H1 (cell line): ENCODE measurements at regions not wholly inside any gene's neighbourhood (a gene's known extent, or its start where the extent isn't known, plus 50 kb on each side); places are given as distances from the start of the nearest gene placed in this dataset.

Source experiments
- CTCF ChIA-PET: fragments of 300-600 bp; sonication (Branson Sonifier 250); formaldehyde crosslinking; loops from one replicate; lab custom pipeline; 2021; ENCODE audit not compliant: partially characterized antibody; lab: Charles Lee
- POLR2A ChIA-PET: fragments of 300-600 bp; sonication (Branson Sonifier 250); formaldehyde crosslinking; loops from one replicate; lab custom pipeline; 2021; ENCODE audit warnings: inconsistent platforms; ENCODE audit not compliant: partially characterized antibody; lab: Charles Lee
- DNase-seq, 2 experiments: peaks; one replicate each; pipeline versions ENCODE4 v3.0.0 to v3.0.0-alpha.2; 2010 to 2022; ENCODE audit warnings: low spot score in 2 of 2, low read depth in 1 of 2, mixed read lengths in 1 of 2
- FAIRE-seq: peaks from 2 replicates; lab custom pipeline; 2011; peaks lifted over from hg19 to GRCh38; lab: Jason Lieb, UNC
- H2AFZ ChIP-seq: 2 replicates; pipeline ENCODE4 v1.8.1; 2012; ENCODE audit warnings: low read length, inconsistent platforms
- H2AK5ac ChIP-seq: 2 replicates; pipeline ENCODE4 v1.6.1; 2013; ENCODE audit warnings: low read depth, low read length
- H2BK120ac ChIP-seq: replicated peaks from 2 replicates; pipeline ENCODE3; 2013; ENCODE audit warnings: low read depth, low read length, inconsistent platforms
- H2BK12ac ChIP-seq: 2 replicates; pipeline ENCODE4 v1.6.1; 2013; ENCODE audit warnings: low read depth, low read length
- H2BK15ac ChIP-seq: 2 replicates; pipeline ENCODE4 v1.6.1; 2013; ENCODE audit warnings: low read length
- H2BK20ac ChIP-seq: 2 replicates; pipeline ENCODE4 v1.6.1; 2013; ENCODE audit warnings: low read length
- H2BK5ac ChIP-seq: 2 replicates; pipeline ENCODE4 v1.6.1; 2013; ENCODE audit warnings: low read depth, low read length
- H3K14ac ChIP-seq: 2 replicates; pipeline ENCODE4 v1.6.1; 2013; ENCODE audit warnings: inconsistent platforms; ENCODE audit not compliant: insufficient read length
- H3K18ac ChIP-seq: 2 replicates; pipeline ENCODE4 v1.6.1; 2013; ENCODE audit warnings: low read length; ENCODE audit errors: extremely low read depth
- H3K23ac ChIP-seq: 2 replicates; pipeline ENCODE4 v1.6.1; 2013; ENCODE audit warnings: inconsistent platforms; ENCODE audit not compliant: insufficient read length
- H3K23me2 ChIP-seq: 2 replicates; pipeline ENCODE4 v1.6.1; 2013; ENCODE audit warnings: low read depth, low read length
- H3K27ac ChIP-seq: 2 replicates; pipeline ENCODE4 v1.6.1; 2011; ENCODE audit warnings: low read depth, low read length, inconsistent platforms
- H3K27me3 ChIP-seq, 4 experiments: replicated peaks in 1 of 4; 1 replicate in 1 of 4; 2 replicates in 3 of 4; pipeline versions ENCODE4 v1.6.1 to v1.8.1; 2011 to 2013; ENCODE audit warnings: low read length in 3 of 4, mild to moderate bottlenecking in 3 of 4, inconsistent platforms in 2 of 4, mixed read lengths in 2 of 4, moderate library complexity in 1 of 4; ENCODE audit not compliant: control insufficient read depth in 3 of 4, insufficient read depth in 3 of 4; ENCODE audit errors: extremely low read depth in 1 of 4
- H3K36me3 ChIP-seq, 4 experiments: 2 replicates each; pipeline versions ENCODE4 v1.6.1 to v1.8.1; 2011 to 2013; ENCODE audit warnings: mild to moderate bottlenecking in 4 of 4, low read length in 3 of 4, moderate library complexity in 2 of 4, control low read depth in 1 of 4, inconsistent platforms in 1 of 4; ENCODE audit not compliant: insufficient read depth in 4 of 4, control insufficient read depth in 2 of 4
- H3K4ac ChIP-seq: replicated peaks from 2 replicates; pipeline ENCODE3; 2013; ENCODE audit warnings: low read length, low read depth, mixed read lengths, inconsistent platforms; ENCODE audit not compliant: insufficient read length
- H3K4me1 ChIP-seq, 4 experiments: replicated peaks in 1 of 4; 1 replicate in 1 of 4; 2 replicates in 3 of 4; pipeline versions ENCODE4 v1.6.1 to v1.8.1; 2011 to 2013; ENCODE audit warnings: low read length in 3 of 4, inconsistent platforms in 2 of 4, mixed read lengths in 1 of 4; ENCODE audit not compliant: insufficient read depth in 4 of 4, control insufficient read depth in 3 of 4
- H3K4me2 ChIP-seq, 2 experiments: 2 replicates each; pipeline versions ENCODE4 v1.6.1 to v1.8.1; 2011 to 2013; ENCODE audit warnings: low read depth in 2 of 2, low read length in 2 of 2, control low read depth in 1 of 2, inconsistent platforms in 1 of 2, mild to moderate bottlenecking in 1 of 2; ENCODE audit not compliant: insufficient read depth in 1 of 2
- H3K4me3 ChIP-seq, 4 experiments: fragments of 200-600, 300-600 bp in 1 of 4; sonication (generic), shearing (Covaris generic), sonication (Bioruptor Twin) in 1 of 4; 2 replicates each; pipeline versions ENCODE4 v1.5.1 to v1.8.1; 2011 to 2016; ENCODE audit warnings: low read length in 4 of 4, low read depth in 3 of 4, control low read depth in 2 of 4, inconsistent platforms in 2 of 4, mild to moderate bottlenecking in 2 of 4, mixed read lengths in 1 of 4, moderate library complexity in 1 of 4; ENCODE audit not compliant: insufficient read depth in 2 of 4; ENCODE audit errors: extremely low read depth in 1 of 4
- H3K56ac ChIP-seq: replicated peaks from 2 replicates; pipeline ENCODE3; 2013; ENCODE audit warnings: low read depth, mild to moderate bottlenecking, mixed read lengths, low read length, inconsistent platforms; ENCODE audit not compliant: insufficient read length
- H3K79me1 ChIP-seq: 2 replicates; pipeline ENCODE4 v1.6.1; 2013; ENCODE audit warnings: low read depth, low read length, control low read depth
- H3K79me2 ChIP-seq, 2 experiments: 2 replicates each; pipeline versions ENCODE4 v1.6.1 to v1.8.1; 2012 to 2013; ENCODE audit warnings: low read length in 2 of 2, mild to moderate bottlenecking in 2 of 2, inconsistent platforms in 1 of 2; ENCODE audit not compliant: insufficient read depth in 2 of 2, control insufficient read depth in 1 of 2
- H3K9ac ChIP-seq, 4 experiments: replicated peaks in 1 of 4; 1 replicate in 1 of 4; 2 replicates in 3 of 4; pipeline versions ENCODE4 v1.6.1 to v1.8.1; 2011 to 2013; ENCODE audit warnings: low read depth in 3 of 4, low read length in 3 of 4, control low read depth in 2 of 4, mild to moderate bottlenecking in 2 of 4, moderate library complexity in 2 of 4, inconsistent platforms in 1 of 4; ENCODE audit errors: extremely low read depth in 1 of 4
- H3K9me3 ChIP-seq, 2 experiments: 2 replicates each; pipeline versions ENCODE4 v1.6.1 to v1.8.1; 2012 to 2013; ENCODE audit warnings: mild to moderate bottlenecking in 2 of 2, moderate library complexity in 2 of 2, control low read depth in 1 of 2, inconsistent platforms in 1 of 2, low read depth in 1 of 2, low read length in 1 of 2, mixed read lengths in 1 of 2; ENCODE audit not compliant: insufficient read depth in 2 of 2
- H4K20me1 ChIP-seq, 2 experiments: replicated peaks in 1 of 2; 2 replicates each; pipeline versions ENCODE3 to v1.8.1; 2011 to 2013; ENCODE audit warnings: inconsistent platforms in 2 of 2, low read length in 2 of 2, mild to moderate bottlenecking in 1 of 2; ENCODE audit not compliant: insufficient read depth in 2 of 2, control insufficient read depth in 1 of 2
- H4K5ac ChIP-seq: 2 replicates; pipeline ENCODE4 v1.6.1; 2013; ENCODE audit warnings: low read length, low read depth, mixed read lengths, inconsistent platforms; ENCODE audit not compliant: insufficient read length
- H4K8ac ChIP-seq: 2 replicates; pipeline ENCODE4 v1.8.0; 2013; ENCODE audit warnings: mild to moderate bottlenecking, moderate library complexity, low read length, inconsistent platforms; ENCODE audit not compliant: insufficient read depth; ENCODE audit errors: extremely low read depth
- H4K91ac ChIP-seq: replicated peaks from 2 replicates; pipeline ENCODE3; 2013; ENCODE audit warnings: low read length, mixed read lengths, inconsistent platforms; ENCODE audit not compliant: insufficient read length
- SUZ12 ChIP-seq: fragments of 200-600 bp; sonication (generic); IDR thresholded peaks from 2 replicates; pipeline ENCODE4 v1.6.1; 2012; ENCODE audit warnings: mild to moderate bottlenecking, inconsistent platforms, low read length, moderate library complexity, mixed read lengths

GRCh38 chr11:28460348-28460747, 352.2 kb downstream of the METTL15 start:
- H2AFZ ChIP-seq = no peak overlapping the region
- CTCF ChIA-PET = no interaction called here
- no peak for FAIRE-seq
- no peak overlapping the region for H3K14ac ChIP-seq
- no peaks in the 10 kb centered on the region for H3K9me3 ChIP-seq
- H2BK120ac ChIP-seq = no peak overlapping the region
- no peak overlapping the region for H3K27ac ChIP-seq
- H3K4me1 ChIP-seq = no peaks in the 10 kb centered on the region
- H2BK5ac ChIP-seq = no peak overlapping the region
- no peak overlapping the region for H3K4me2 ChIP-seq
- no peak overlapping the region for H4K5ac ChIP-seq
- H3K4ac ChIP-seq = no peak overlapping the region
- H3K9ac ChIP-seq = no peak overlapping the region
- no peak overlapping the region for H2BK20ac ChIP-seq
- no peak for DNase-seq
- H2BK12ac ChIP-seq = no peak overlapping the region
- no peak overlapping the region for H2BK15ac ChIP-seq
- no peak overlapping the region for H3K4me3 ChIP-seq
- H3K79me2 ChIP-seq = no peaks in the 10 kb centered on the region
- H3K27me3 ChIP-seq = no peaks in the 10 kb centered on the region
- no peaks in the 10 kb centered on the region for H3K79me1 ChIP-seq
- H3K23ac ChIP-seq = no peak overlapping the region
- POLR2A ChIA-PET = no interaction called here
- no peaks in the 10 kb centered on the region for H3K36me3 ChIP-seq
- no peak overlapping the region for H2AK5ac ChIP-seq
- H3K23me2 ChIP-seq = no peaks in the 10 kb centered on the region
- no peak for TF ChIP-seq SUZ12
- H4K20me1 ChIP-seq = no peaks in the 10 kb centered on the region
- H4K91ac ChIP-seq = no peak overlapping the region
- H3K18ac ChIP-seq = no peak overlapping the region
- H4K8ac ChIP-seq = no peak overlapping the region
- no peak overlapping the region for H3K56ac ChIP-seq
